Dendritic cell treated with granulocyte-macrophage colony-stimulating factor and Interleukin-4, amounts not matched to agents 40 ng/mL and 50 ng/mL, for 4 days (primary cell): ENCODE measurements at regions not wholly inside any gene's neighbourhood (a gene's known extent, or its start where the extent isn't known, plus 50 kb on each side); places are given as distances from the start of the nearest gene placed in this dataset.

Source experiments
- H3K27ac Mint-ChIP-seq: one replicate; pipeline ENCODE4 v1.8.0; 2022; ENCODE audit warnings: mild to moderate bottlenecking, mixed read lengths
- H3K27me3 Mint-ChIP-seq: one replicate; pipeline ENCODE4 v1.8.0; 2022; ENCODE audit warnings: mild to moderate bottlenecking, mixed read lengths
- H3K36me3 Mint-ChIP-seq: one replicate; pipeline ENCODE4 v1.8.0; 2022; ENCODE audit warnings: low read depth, mixed read lengths
- H3K4me1 Mint-ChIP-seq: one replicate; pipeline ENCODE4 v1.8.0; 2022; ENCODE audit warnings: low read depth, mixed read lengths
- H3K4me3 Mint-ChIP-seq: one replicate; pipeline ENCODE4 v1.8.0; 2022; ENCODE audit warnings: mild to moderate bottlenecking, moderate library complexity, mixed read lengths
- H3K9me3 Mint-ChIP-seq: one replicate; pipeline ENCODE4 v1.8.0; 2022; ENCODE audit warnings: mixed read lengths
- intact Hi-C: fragments of 100-400 bp; cut with micrococcal nuclease; formaldehyde crosslinking; loops from one replicate; pipeline ENCODE4 v1.15.0; 2022

DNA sequence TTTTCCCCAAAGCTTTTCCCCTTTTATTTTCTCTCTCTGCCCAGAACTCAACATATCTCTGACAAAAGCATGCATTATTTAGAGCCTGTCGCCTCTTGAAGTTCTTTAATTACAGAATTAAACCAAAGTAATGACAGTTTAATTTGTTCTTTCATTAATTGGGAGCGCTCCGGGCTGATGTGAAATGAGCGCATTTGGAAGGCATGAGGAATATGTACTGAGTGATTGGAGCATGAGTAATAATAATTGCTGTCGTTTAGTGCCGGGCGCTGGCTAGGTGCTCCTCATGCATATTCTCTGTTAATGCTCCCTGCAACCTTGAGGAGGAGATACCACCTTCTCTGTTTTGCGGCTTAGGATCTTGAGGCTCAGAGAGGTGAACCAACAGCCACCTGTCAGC is 120.5 kb downstream of the SLC25A47 start:
- Mint-ChIP-seq H3K9me3 (no peaks in the 10 kb centered on the region), H3K36me3 (no peaks in the 10 kb centered on the region), H3K27ac (no peak overlapping the region), H3K4me1 (peaks cover 11% of the 10 kb centered on the region), H3K4me3 (no peak overlapping the region), H3K27me3 (no peaks in the 10 kb centered on the region)
- intact Hi-C loops, result no loop called here

DNA sequence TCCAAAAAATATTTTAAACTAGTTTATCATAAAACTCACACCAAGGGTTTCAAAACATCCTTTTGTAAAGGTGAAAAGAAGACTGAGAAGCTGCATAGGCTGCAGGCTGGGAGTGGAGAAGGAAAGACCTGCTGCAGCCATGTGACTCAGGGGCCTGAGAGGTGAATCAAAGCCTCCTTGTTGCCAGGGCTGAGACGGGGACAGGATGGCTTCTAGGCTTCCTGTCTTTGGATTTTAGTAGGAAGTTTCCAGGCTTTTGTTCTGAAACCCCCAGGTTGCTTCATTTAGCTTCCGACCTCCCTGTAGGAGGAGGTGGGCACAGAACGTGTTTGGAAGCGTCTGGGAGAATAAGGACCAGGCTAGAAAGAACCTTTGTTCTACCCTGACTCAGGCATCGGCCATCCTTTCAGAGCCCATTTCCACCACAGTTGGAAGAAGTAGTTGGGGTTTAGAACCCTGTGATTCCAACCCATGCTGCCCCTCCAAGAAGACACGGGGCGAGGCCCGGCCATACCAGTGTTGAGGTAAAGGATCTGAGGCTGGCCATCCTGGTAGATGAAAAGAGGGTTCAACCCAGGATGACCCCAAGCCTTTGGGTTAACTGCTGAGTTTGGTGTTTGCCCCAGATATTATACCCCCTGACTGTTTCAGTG is 122.4 kb downstream of the SLC25A47 start:
- Mint-ChIP-seq H3K4me1 (peaks cover 5% of the 10 kb centered on the region), H3K36me3 (no peaks in the 10 kb centered on the region), H3K27ac (no peak overlapping the region), H3K9me3 (no peaks in the 10 kb centered on the region), H3K27me3 (no peaks in the 10 kb centered on the region), H3K4me3 (no peak overlapping the region)
- intact Hi-C loops, result no loop called here

DNA sequence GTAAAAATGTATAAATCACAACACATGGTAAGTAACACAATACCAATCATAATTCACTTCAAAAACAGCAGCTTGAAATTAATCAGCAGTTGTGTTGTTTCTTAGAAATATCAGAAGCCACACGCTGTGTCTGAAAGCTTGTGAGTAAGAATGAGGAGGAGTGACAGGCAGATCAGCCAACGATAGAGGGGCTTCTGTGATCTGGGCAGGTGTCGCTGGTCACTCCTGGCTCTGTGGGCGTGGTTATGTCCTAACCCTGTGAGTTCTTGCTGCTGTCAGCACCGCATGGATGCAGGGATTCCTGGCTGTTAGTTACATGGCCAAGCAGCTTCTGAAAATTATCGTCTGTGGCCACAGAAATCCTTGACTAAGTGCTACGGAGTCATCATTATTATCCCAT is 123.4 kb downstream of the SLC25A47 start:
- H3K27me3 Mint-ChIP-seq, result no peaks in the 10 kb centered on the region
- H3K9me3 Mint-ChIP-seq, result no peaks in the 10 kb centered on the region
- intact Hi-C loops, result no loop called here
- H3K36me3 Mint-ChIP-seq, result no peaks in the 10 kb centered on the region
- no peak overlapping the region for H3K27ac Mint-ChIP-seq
- peaks cover 5% of the 10 kb centered on the region for H3K4me1 Mint-ChIP-seq
- no peak overlapping the region for H3K4me3 Mint-ChIP-seq

DNA sequence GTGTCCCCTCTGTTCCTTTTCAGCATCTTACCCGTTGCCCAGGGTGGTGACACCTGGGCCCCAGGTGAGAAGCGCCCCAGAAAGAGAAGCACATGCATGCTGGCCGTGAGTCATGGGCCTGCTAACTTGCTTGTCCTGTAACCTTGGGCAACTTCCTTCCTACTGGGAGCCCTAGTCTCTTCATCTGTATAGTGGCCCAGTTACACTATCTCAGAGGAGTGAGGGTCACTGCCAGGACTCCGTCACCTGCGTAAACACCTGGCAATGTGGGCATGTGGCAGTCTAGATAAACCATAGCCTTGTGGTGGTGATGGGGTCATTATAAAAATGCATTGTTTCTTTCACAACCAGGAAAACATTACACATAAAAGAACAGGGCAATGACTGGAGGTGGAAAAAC is 125.2 kb downstream of the SLC25A47 start:
- no peak overlapping the region for H3K27ac Mint-ChIP-seq
- H3K9me3 Mint-ChIP-seq, result no peaks in the 10 kb centered on the region
- no peak overlapping the region for H3K4me3 Mint-ChIP-seq
- no peaks in the 10 kb centered on the region for H3K4me1 Mint-ChIP-seq
- intact Hi-C loops, result no loop called here
- H3K27me3 Mint-ChIP-seq, result no peaks in the 10 kb centered on the region
- H3K36me3 Mint-ChIP-seq, result no peaks in the 10 kb centered on the region

DNA sequence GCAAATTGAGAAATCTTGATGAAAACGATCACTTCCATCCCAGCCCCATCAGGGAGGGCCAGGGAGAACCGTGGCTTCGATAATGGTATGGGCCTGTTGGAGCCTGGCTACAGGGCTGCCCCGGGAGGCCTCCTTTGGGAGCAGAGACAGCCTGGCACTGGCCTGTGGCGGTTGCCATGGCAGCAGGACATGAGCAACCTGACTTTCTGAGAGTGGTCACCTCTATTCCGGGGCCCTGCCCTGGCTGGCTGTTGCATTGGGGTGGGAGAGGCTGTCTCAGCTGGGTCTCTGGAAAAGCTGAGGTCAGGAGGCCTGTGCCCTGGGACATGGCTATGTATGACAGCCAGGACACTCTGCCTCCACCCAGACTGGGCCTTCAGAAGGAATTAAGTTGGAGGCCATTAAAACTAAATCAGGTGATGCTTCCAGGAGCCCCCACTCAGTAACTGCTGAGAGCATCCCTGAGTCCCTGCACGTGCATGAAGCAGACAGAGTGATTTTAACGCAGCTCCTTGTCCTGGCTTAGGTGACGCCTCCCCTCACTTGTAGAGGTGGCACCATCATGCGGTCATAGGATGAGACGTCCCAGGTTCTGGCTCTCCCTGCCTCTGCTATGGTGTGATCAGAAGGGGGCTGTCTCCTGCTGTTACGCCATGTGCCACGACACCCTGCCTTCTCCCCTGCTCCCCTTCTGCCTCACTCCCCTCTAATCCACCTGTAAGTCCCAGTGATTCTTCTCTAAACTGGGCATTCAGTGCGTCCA is 126.3 kb downstream of the SLC25A47 start:
- Mint-ChIP-seq H3K9me3 (no peaks in the 10 kb centered on the region), H3K36me3 (no peaks in the 10 kb centered on the region), H3K4me3 (no peak overlapping the region), H3K27me3 (no peaks in the 10 kb centered on the region), H3K27ac (no peak overlapping the region), H3K4me1 (no peaks in the 10 kb centered on the region)
- intact Hi-C loops, result no loop called here

DNA sequence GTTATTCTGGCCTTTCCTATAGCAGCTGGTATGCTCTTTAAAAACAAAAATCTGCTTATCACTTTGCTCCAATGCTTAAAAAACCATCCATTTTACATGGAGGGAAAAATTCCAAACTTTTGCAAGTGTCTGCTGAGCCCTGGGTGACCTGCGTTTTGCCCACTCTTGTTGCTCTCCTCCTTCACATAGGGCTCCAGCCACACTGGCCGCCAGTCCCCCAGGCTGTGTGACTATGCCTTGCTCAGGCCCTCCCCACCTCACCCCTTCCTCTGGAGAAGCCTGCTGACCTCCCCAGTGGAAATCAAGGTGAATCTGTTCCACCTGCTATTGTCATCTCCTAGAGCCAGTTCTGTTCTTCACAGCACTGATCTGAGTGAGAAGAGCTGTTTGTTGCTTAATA is 126.9 kb downstream of the SLC25A47 start:
- Mint-ChIP-seq H3K27ac (no peak overlapping the region), H3K27me3 (no peaks in the 10 kb centered on the region), H3K9me3 (no peaks in the 10 kb centered on the region), H3K36me3 (no peaks in the 10 kb centered on the region), H3K4me1 (no peaks in the 10 kb centered on the region), H3K4me3 (no peak overlapping the region)
- intact Hi-C loops, result no loop called here

DNA sequence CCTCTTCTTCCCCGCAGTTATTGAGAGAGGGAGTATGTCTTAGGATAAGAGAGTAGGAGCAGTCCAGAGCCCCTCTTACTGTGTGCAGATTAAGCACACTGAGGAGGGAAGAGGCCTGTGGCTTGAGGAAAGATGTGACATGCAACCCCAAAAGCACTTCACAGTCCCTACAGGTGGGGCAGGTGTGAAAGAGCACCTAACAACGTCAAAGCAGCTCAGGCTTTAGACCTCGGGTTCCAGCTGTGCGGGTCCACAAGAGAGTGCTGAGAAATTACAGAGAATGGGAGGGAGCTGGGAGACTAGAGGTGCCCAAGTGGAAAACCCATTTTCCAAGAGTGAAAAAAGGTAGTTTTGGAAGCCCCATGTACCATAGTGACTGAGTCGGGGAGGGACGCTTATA is 127.6 kb downstream of the SLC25A47 start:
- H3K27me3 Mint-ChIP-seq, result no peaks in the 10 kb centered on the region
- no peak overlapping the region for H3K4me3 Mint-ChIP-seq
- no peak overlapping the region for H3K27ac Mint-ChIP-seq
- no peaks in the 10 kb centered on the region for H3K4me1 Mint-ChIP-seq
- no peaks in the 10 kb centered on the region for H3K36me3 Mint-ChIP-seq
- no peaks in the 10 kb centered on the region for H3K9me3 Mint-ChIP-seq
- intact Hi-C loops, result no loop called here

DNA sequence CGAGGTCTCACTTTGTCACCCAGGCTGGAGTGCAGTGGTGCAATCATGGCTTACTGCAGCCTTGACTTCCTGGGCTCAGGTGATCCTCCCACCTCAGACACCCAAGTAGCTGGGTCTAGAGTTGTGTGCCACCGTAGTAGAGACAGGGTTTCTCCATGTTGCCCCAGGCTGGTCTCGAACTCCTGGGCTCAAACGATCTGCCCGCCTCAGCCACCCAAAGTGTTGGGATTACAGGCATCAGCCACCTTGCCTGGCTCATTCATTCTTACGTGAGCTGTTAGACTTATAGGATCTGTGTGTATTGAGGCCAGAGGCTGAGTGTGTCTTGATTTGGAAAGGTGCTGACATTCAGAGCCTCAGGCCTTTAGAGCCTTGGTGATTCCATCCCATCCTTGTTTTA is 128.1 kb downstream of the SLC25A47 start:
- Mint-ChIP-seq H3K4me3 (no peak overlapping the region), H3K36me3 (no peaks in the 10 kb centered on the region)
- intact Hi-C loops, result no loop called here

DNA sequence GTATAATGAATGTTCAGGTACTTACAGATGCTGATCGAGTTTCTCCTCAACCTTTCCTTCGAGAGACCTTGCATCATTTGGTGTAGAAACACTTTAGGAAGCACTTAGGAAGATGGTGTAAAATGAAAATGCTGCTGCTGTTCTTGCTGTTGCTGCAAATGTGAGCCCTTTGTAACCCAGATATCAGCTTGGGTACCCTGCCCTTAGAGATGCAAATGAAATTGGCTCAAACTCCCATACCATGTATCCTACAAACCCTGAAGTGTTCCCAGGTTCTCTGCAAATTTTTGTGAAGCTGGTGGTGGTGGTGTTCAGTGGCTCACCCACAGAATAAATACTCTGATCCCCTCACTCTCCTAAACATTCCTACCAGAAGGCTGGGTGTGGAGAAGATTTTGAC is 130.8 kb downstream of the SLC25A47 start:
- Mint-ChIP-seq H3K36me3 (no peaks in the 10 kb centered on the region), H3K9me3 (no peaks in the 10 kb centered on the region), H3K27ac (no peak overlapping the region), H3K4me3 (no peak overlapping the region), H3K27me3 (no peaks in the 10 kb centered on the region), H3K4me1 (no peaks in the 10 kb centered on the region)
- intact Hi-C loops, result no loop called here

More for the DNA sequence above, 128.1 kb downstream of the SLC25A47 start:
- Mint-ChIP-seq H3K9me3 (no peaks in the 10 kb centered on the region), H3K27me3 (no peaks in the 10 kb centered on the region), H3K27ac (no peak overlapping the region), H3K4me1 (no peaks in the 10 kb centered on the region)

DNA sequence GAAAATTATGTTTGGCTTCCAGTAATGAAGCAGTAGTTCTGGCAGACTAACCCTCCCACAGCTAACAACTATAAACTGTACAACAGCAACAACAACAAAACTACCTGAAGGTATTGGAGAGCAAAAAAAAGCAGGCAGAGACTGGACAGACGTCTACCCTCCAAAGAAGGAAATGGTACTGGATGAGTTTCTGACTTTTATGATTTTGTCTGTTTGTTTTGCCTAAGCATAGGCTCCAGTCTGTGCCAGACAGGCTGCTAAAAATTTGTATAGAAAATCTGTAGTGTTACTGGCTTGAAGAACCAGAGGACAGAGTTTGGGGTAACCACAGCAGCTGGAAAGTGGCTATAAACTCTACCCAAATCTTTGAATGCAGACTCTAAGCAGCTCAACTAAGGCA is 131.3 kb downstream of the SLC25A47 start:
- intact Hi-C loops, result no loop called here
- Mint-ChIP-seq H3K27ac (no peak overlapping the region), H3K4me1 (no peaks in the 10 kb centered on the region), H3K9me3 (no peaks in the 10 kb centered on the region), H3K36me3 (no peaks in the 10 kb centered on the region), H3K27me3 (no peaks in the 10 kb centered on the region), H3K4me3 (no peak overlapping the region)

DNA sequence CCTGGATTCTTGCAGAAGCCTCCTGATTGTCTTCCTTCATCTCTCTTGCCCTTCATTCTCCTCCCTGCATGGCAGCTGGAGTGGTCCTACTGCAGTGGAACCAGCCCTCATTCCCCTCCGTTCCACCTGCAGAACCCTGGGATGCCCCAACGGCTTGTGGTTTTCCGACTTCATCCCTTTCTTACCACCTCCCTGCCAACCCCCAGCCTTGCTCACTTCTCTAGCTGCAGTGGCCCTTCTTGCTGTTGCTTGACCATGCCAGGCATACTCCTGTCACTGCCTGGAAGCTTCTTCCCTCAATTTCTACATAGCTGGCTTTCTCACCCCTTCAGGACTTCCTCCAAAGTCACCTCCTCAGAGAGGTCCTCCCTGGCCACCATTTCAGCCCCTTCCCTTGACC is 123.3 kb downstream of the BEGAIN start:
- no peak overlapping the region for H3K27ac Mint-ChIP-seq
- intact Hi-C loops, result no loop called here
- H3K36me3 Mint-ChIP-seq, result peaks cover 3% of the 10 kb centered on the region
- no peak overlapping the region for H3K4me3 Mint-ChIP-seq
- H3K9me3 Mint-ChIP-seq, result no peaks in the 10 kb centered on the region
- peaks cover 2% of the 10 kb centered on the region for H3K27me3 Mint-ChIP-seq
- H3K4me1 Mint-ChIP-seq, result peaks cover 5% of the 10 kb centered on the region

DNA sequence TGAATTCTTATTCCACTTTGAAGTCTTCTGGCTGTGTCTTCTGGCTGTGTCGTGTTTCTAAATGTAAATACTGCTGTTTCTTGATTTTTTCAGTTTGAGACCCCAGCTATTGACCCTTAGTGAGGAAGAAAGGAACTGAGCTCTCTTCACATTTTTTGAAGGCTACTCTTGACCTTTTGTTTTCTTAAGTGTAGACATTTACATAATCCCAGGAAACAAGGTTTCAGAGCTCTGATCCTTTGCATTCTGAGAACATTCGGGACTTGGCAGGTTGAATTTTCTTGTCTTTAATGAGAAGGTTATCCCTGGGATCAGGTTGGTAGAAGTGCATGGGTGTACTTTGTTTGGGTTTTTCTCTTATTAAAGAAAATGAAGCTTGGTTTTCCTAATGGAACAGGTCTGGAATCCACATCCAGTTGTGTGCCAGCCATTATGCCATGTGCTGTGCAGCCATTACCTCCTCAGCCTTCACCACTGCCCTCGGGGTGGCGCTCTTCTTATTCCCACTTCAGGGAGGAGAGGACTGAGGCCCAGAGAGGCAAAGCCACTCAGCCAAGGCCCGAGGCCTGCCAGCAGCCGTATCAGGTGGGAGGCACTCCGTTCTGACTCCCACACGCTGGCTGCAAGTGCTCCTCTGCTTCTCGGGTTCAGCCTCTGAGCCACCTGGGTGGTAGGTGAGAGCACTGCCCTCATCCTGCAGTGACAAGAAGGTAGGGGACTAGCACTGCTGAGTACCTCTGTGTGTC is 120.9 kb downstream of the BEGAIN start:
- no peaks in the 10 kb centered on the region for H3K9me3 Mint-ChIP-seq
- peaks cover 2% of the 10 kb centered on the region for H3K27me3 Mint-ChIP-seq

DNA sequence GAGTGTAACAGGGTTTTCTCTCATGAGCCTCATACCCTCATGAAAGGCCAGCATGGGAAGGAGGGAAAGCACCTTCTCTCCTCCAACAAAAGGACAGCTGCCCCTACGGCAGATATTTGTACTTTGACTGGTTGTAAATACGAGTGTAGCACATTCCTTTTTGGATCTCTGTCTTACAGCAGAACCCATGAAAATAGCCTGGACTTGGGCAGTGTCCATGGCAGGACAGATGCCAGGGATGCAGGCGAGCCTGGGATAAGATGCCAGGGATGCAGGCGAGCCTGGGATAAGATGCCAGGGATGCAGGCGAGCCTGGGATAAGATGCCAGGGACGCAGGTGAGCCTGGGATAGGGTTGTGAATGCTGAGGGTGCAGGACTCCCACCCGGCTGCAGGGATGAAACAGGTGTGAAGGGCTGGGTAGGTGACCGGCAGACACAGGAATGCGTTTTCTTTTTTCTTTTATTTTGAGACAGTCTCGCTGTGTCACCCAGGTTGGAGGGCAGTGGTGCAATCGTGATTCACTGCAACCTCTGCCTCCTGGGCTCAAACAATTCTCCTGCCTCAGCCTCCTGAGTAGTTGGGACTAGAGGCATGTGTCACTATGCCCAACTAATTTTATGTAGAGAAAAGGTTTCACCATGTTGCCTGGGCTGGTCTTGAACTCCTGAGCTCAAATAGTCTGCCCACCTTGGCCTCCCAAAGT is 120.0 kb downstream of the BEGAIN start:
- intact Hi-C loops, result no loop called here
- H3K27me3 Mint-ChIP-seq, result peaks cover 2% of the 10 kb centered on the region
- no peak overlapping the region for H3K27ac Mint-ChIP-seq
- H3K36me3 Mint-ChIP-seq, result peaks cover 5% of the 10 kb centered on the region
- H3K4me3 Mint-ChIP-seq, result no peak overlapping the region
- H3K9me3 Mint-ChIP-seq, result no peaks in the 10 kb centered on the region
- H3K4me1 Mint-ChIP-seq, result peaks cover 12% of the 10 kb centered on the region

More for the DNA sequence above, 120.9 kb downstream of the BEGAIN start:
- Mint-ChIP-seq H3K27ac (no peak overlapping the region), H3K4me1 (peaks cover 12% of the 10 kb centered on the region), H3K4me3 (no peak overlapping the region), H3K36me3 (peaks cover 5% of the 10 kb centered on the region)
- intact Hi-C loops, result no loop called here

DNA sequence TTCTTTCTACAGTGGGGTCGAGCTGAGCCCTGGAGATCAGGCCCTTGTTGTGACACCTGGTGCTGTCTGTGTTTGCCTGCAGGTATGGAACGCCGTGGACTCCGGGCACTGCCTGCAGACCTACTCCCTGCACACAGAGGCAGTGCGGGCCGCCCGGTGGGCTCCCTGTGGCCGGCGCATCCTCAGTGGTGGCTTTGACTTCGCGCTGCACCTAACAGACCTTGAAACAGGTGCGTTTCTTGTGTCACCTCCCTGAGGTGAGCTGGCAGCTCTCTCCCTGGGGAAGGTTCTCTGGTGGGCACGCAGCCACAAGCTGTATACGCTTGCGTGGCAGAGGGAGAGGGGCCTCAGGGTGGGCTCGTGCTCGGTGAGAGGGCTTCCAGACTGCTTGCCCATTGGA is 119.3 kb downstream of the BEGAIN start:
- H3K9me3 Mint-ChIP-seq, result no peaks in the 10 kb centered on the region
- no peak overlapping the region for H3K4me3 Mint-ChIP-seq
- peaks cover 2% of the 10 kb centered on the region for H3K27me3 Mint-ChIP-seq
- peaks cover 12% of the 10 kb centered on the region for H3K4me1 Mint-ChIP-seq
- intact Hi-C loops, result no loop called here
- H3K27ac Mint-ChIP-seq, result no peak overlapping the region
- H3K36me3 Mint-ChIP-seq, result peaks cover 5% of the 10 kb centered on the region
